ENCODE measurements at regions not wholly inside any gene's neighbourhood (a gene's known extent, or its start where the extent isn't known, plus 50 kb on each side); places are given as distances from the start of the nearest gene placed in this dataset.

GRCh38 chr1:194476351-194476750 is 1289.9 kb upstream of the B3GALT2 start:
- TF ChIP-seq GATA2 (IDR thresholded peaks at IDR 0.05; ENCODE audit: low read depth, low read length) (no peak), GATA3 (IDR thresholded peaks at IDR 0.05; ENCODE audit: low read depth, low read length) (no peak)

GRCh38 chr1:194474701-194475100 is 1288.3 kb upstream of the B3GALT2 start:
- no peak for TF ChIP-seq GATA3 (IDR thresholded peaks at IDR 0.05; ENCODE audit: low read depth, low read length)
- TF ChIP-seq GATA2 (IDR thresholded peaks at IDR 0.05; ENCODE audit: low read depth, low read length) = no peak

GRCh38 chr1:194473766-194474165 is 1287.4 kb upstream of the B3GALT2 start:
- TF ChIP-seq GATA2 (IDR thresholded peaks at IDR 0.05; ENCODE audit: low read depth, low read length) (no peak), GATA3 (IDR thresholded peaks at IDR 0.05; ENCODE audit: low read depth, low read length) (no peak)

- TF ChIP-seq GATA3 (IDR thresholded peaks at IDR 0.05; ENCODE audit: low read depth, low read length) (no peak), GATA2 (IDR thresholded peaks at IDR 0.05; ENCODE audit: low read depth, low read length) (no peak)
Measured at GRCh38 chr1:194469282-194469681, 1282.9 kb upstream of the B3GALT2 start.

GRCh38 chr1:194466706-194467105 is 1280.3 kb upstream of the B3GALT2 start:
- TF ChIP-seq GATA3 (IDR thresholded peaks at IDR 0.05; ENCODE audit: low read depth, low read length) (no peak), GATA2 (IDR thresholded peaks at IDR 0.05; ENCODE audit: low read depth, low read length) (no peak)

GRCh38 chr1:194447636-194448035 is 1261.2 kb upstream of the B3GALT2 start:
- TF ChIP-seq GATA2 (IDR thresholded peaks at IDR 0.05; ENCODE audit: low read depth, low read length) = no peak
- no peak for TF ChIP-seq GATA3 (IDR thresholded peaks at IDR 0.05; ENCODE audit: low read depth, low read length)

- TF ChIP-seq GATA2 (IDR thresholded peaks at IDR 0.05; ENCODE audit: low read depth, low read length) = no peak
- TF ChIP-seq GATA3 (IDR thresholded peaks at IDR 0.05; ENCODE audit: low read depth, low read length) = no peak
Measured at GRCh38 chr1:194445244-194445643, 1258.8 kb upstream of the B3GALT2 start.

GRCh38 chr1:194442901-194443575 is 1256.6 kb upstream of the B3GALT2 start:
- TF ChIP-seq GATA2 (IDR thresholded peaks at IDR 0.05; ENCODE audit: low read depth, low read length) (no peak), GATA3 (IDR thresholded peaks at IDR 0.05; ENCODE audit: low read depth, low read length) (no peak)

- TF ChIP-seq GATA2 (IDR thresholded peaks at IDR 0.05; ENCODE audit: low read depth, low read length) (no peak), GATA3 (IDR thresholded peaks at IDR 0.05; ENCODE audit: low read depth, low read length) (no peak)
Measured at GRCh38 chr1:194437135-194437534, 1250.7 kb upstream of the B3GALT2 start.

- no peak for TF ChIP-seq GATA2 (IDR thresholded peaks at IDR 0.05; ENCODE audit: low read depth, low read length)
- no peak for TF ChIP-seq GATA3 (IDR thresholded peaks at IDR 0.05; ENCODE audit: low read depth, low read length)
Measured at GRCh38 chr1:194431121-194431520, 1244.7 kb upstream of the B3GALT2 start.

- TF ChIP-seq GATA2 (IDR thresholded peaks at IDR 0.05; ENCODE audit: low read depth, low read length) (no peak), GATA3 (IDR thresholded peaks at IDR 0.05; ENCODE audit: low read depth, low read length) (no peak)
Measured at GRCh38 chr1:194420706-194421105, 1234.3 kb upstream of the B3GALT2 start.

- TF ChIP-seq GATA2 (IDR thresholded peaks at IDR 0.05; ENCODE audit: low read depth, low read length) (no peak), GATA3 (IDR thresholded peaks at IDR 0.05; ENCODE audit: low read depth, low read length) (no peak)
Measured at GRCh38 chr1:194419721-194420120, 1233.3 kb upstream of the B3GALT2 start.

GRCh38 chr1:194410756-194411155 is 1224.3 kb upstream of the B3GALT2 start:
- TF ChIP-seq GATA3 (IDR thresholded peaks at IDR 0.05; ENCODE audit: low read depth, low read length) = no peak
- no peak for TF ChIP-seq GATA2 (IDR thresholded peaks at IDR 0.05; ENCODE audit: low read depth, low read length)

GRCh38 chr1:194394676-194395075 is 1208.3 kb upstream of the B3GALT2 start:
- TF ChIP-seq GATA3 (IDR thresholded peaks at IDR 0.05; ENCODE audit: low read depth, low read length) (no peak), GATA2 (IDR thresholded peaks at IDR 0.05; ENCODE audit: low read depth, low read length) (no peak)

GRCh38 chr1:194387531-194387930 is 1201.1 kb upstream of the B3GALT2 start:
- no peak for TF ChIP-seq GATA2 (IDR thresholded peaks at IDR 0.05; ENCODE audit: low read depth, low read length)
- no peak for TF ChIP-seq GATA3 (IDR thresholded peaks at IDR 0.05; ENCODE audit: low read depth, low read length)

- TF ChIP-seq GATA3 (IDR thresholded peaks at IDR 0.05; ENCODE audit: low read depth, low read length) = no peak
- no peak for TF ChIP-seq GATA2 (IDR thresholded peaks at IDR 0.05; ENCODE audit: low read depth, low read length)
Measured at GRCh38 chr1:194378517-194378916, 1192.1 kb upstream of the B3GALT2 start.
